Karpas-422 (cell line): ENCODE measurements at regions not wholly inside any gene's neighbourhood (a gene's known extent, or its start where the extent isn't known, plus 50 kb on each side); places are given as distances from the start of the nearest gene placed in this dataset.

Experiments
- DNase-seq: peaks from one replicate; pipeline ENCODE4 v3.0.0-alpha.2; 2015
- H2AFZ ChIP-seq: fragments of 200-600 bp; sonication (generic); 2 replicates; pipeline ENCODE4 v1.6.1; 2014; ENCODE audit warnings: antibody characterized with exemption, low read length, mixed read lengths
- H3K27ac ChIP-seq: fragments of 200-600 bp; sonication (generic); 2 replicates; pipeline ENCODE4 v1.5.1; 2014; ENCODE audit warnings: mild to moderate bottlenecking, low read length, moderate library complexity
- H3K27me3 ChIP-seq: fragments of 200-600 bp; sonication (generic); 2 replicates; pipeline ENCODE4 v1.6.1; 2014; ENCODE audit warnings: low read length, mixed read lengths
- H3K36me3 ChIP-seq: fragments of 200-600 bp; sonication (generic); 2 replicates; pipeline ENCODE4 v1.6.1; 2014; ENCODE audit warnings: low read length, mixed read lengths; ENCODE audit not compliant: insufficient read depth
- H3K4me1 ChIP-seq: fragments of 200-600 bp; sonication (generic); 2 replicates; pipeline ENCODE4 v1.6.1; 2014; ENCODE audit warnings: mild to moderate bottlenecking, low read length, mixed read lengths
- H3K4me2 ChIP-seq: fragments of 200-600 bp; sonication (generic); 2 replicates; pipeline ENCODE4 v1.6.1; 2014; ENCODE audit warnings: low read length, low read depth, mild to moderate bottlenecking; ENCODE audit not compliant: poor library complexity, severe bottlenecking
- H3K4me3 ChIP-seq: fragments of 200-600 bp; sonication (generic); 2 replicates; pipeline ENCODE4 v1.5.1; 2014; ENCODE audit warnings: mild to moderate bottlenecking, antibody characterized with exemption, low read length, mixed read lengths
- H3K79me2 ChIP-seq: fragments of 200-600 bp; sonication (generic); 2 replicates; pipeline ENCODE4 v1.6.1; 2014; ENCODE audit warnings: mild to moderate bottlenecking, low read length, mixed read lengths
- H3K9ac ChIP-seq: fragments of 200-600 bp; sonication (generic); 2 replicates; pipeline ENCODE4 v1.6.0; 2014; ENCODE audit warnings: low read length
- H3K9me2 ChIP-seq: fragments of 200-600 bp; sonication (generic), shearing (Covaris generic); replicated peaks from 2 replicates; pipeline ENCODE4 v1.6.0; 2014; ENCODE audit warnings: mild to moderate bottlenecking, low read length, moderate library complexity; ENCODE audit not compliant: insufficient read depth
- H3K9me3 ChIP-seq: fragments of 300-700, 200-600 bp; sonication (generic); 2 replicates; pipeline ENCODE4 v1.6.1; 2014; ENCODE audit warnings: low read length, mixed read lengths
- H4K20me1 ChIP-seq: fragments of 200-600 bp; sonication (generic); 2 replicates; pipeline ENCODE4 v1.6.1; 2014; ENCODE audit warnings: mild to moderate bottlenecking, antibody characterized with exemption, low read length, low read depth; ENCODE audit not compliant: insufficient read depth

DNA sequence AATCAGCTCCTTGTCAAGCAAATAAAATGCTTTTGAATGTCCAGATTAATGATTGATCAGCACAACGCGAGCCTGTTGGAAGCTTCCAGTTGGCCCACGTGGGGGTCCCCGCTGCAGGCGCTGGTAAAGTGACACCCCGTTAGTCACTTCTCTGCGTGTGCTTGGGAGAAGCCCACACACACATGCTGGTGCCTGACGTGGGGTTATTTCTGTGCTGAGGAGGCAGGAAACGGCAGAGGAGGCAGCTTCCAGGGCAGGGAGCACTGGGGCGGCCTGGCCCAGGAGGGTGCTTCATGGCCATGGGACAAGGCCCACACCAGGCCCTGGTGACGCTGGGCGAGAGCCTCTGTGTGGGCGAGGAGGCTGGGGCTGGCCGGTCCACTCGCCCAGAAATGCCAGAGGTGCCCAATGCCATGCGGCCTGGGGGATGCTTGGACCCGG is 101.5 kb downstream of the KIF26A start:
- Histone ChIP-seq H4K20me1 (no peaks in the 10 kb centered on the region), H3K9me2 (no peaks in the 10 kb centered on the region), H3K4me2 (no peak overlapping the region), H3K36me3 (no peaks in the 10 kb centered on the region), H3K9me3 (no peaks in the 10 kb centered on the region; the same call in 1 of the 2 replicates), H3K4me3 (no peak overlapping the region), H3K27ac (no peak overlapping the region), H2AFZ (no peak overlapping the region), H3K4me1 (peaks cover 11% of the 10 kb centered on the region), H3K9ac (no peak overlapping the region), H3K27me3 (no peaks in the 10 kb centered on the region), H3K79me2 (no peaks in the 10 kb centered on the region)
- DNase-seq = no peak

DNA sequence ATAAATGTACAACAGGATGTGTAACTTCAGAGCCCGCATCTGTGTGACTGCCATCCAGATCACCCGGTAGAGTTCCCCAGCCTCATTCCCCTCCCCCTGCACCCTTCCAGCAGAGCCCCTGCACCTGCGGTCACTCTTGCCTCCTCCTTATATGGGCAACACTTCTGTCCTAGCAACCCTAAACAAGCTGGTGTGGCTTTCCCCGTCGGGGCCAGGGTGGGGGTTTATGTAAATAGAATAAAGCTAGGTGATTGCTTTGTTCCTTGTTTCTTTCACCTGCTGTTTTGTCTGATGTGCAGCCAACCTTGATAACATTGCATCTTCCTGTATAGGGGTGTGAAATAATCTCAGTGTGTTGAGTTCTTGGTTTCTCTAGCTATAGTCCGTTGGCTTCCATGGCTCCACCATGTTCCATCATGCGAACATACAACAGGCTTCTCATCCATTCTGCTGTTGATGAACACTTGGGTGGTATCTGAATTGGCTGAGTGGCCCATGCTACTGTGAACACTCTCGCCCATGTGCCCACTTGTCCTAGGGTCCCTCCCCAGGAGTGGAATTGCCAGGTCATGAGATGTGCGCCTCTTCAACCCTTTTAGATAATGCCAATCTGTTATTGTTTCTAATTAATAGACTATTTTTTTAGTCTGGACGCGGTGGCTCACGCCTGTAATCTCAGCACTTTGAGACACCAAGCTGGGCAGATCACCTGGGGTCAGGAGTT is 102.2 kb downstream of the KIF26A start:
- Histone ChIP-seq H3K79me2 (no peaks in the 10 kb centered on the region), H3K4me2 (no peak overlapping the region), H2AFZ (no peak overlapping the region), H3K4me1 (peaks cover 11% of the 10 kb centered on the region), H3K36me3 (no peaks in the 10 kb centered on the region), H4K20me1 (no peaks in the 10 kb centered on the region), H3K27ac (no peak overlapping the region), H3K9me2 (no peaks in the 10 kb centered on the region), H3K9ac (no peak overlapping the region), H3K27me3 (no peaks in the 10 kb centered on the region; the same call in 1 of the 2 replicates), H3K4me3 (no peak overlapping the region), H3K9me3 (peaks cover 3% of the 10 kb centered on the region; the same call in 1 of the 2 replicates)
- no peak for DNase-seq

GRCh38 chr14:104243200-104243599 is 104.8 kb downstream of the KIF26A start:
- no peak for DNase-seq

GRCh38 chr14:104244221-104245011 is 106.0 kb downstream of the KIF26A start:
- Histone ChIP-seq H3K27me3 (peaks cover 2% of the 10 kb centered on the region; the same call in 1 of the 2 replicates), H3K79me2 (no peaks in the 10 kb centered on the region), H2AFZ (no peak overlapping the region), H3K4me1 (peaks cover 11% of the 10 kb centered on the region), H3K9me3 (peaks cover 6% of the 10 kb centered on the region; the same call in 1 of the 2 replicates), H3K27ac (no peak overlapping the region), H3K9ac (no peak overlapping the region), H3K4me3 (no peak overlapping the region), H3K9me2 (no peaks in the 10 kb centered on the region), H3K4me2 (no peak overlapping the region), H4K20me1 (no peaks in the 10 kb centered on the region), H3K36me3 (no peaks in the 10 kb centered on the region)
- no peak for DNase-seq

More at GRCh38 chr14:104243200-104243599, 104.8 kb downstream of the KIF26A start:
- Histone ChIP-seq H3K9me3 (peaks cover 6% of the 10 kb centered on the region; the same call in 1 of the 2 replicates), H3K4me1 (peaks cover 11% of the 10 kb centered on the region), H3K4me3 (no peak overlapping the region), H2AFZ (no peak overlapping the region), H3K79me2 (no peaks in the 10 kb centered on the region), H3K36me3 (no peaks in the 10 kb centered on the region), H3K9me2 (no peaks in the 10 kb centered on the region), H3K27me3 (peaks cover 2% of the 10 kb centered on the region; the same call in 1 of the 2 replicates), H4K20me1 (no peaks in the 10 kb centered on the region), H3K9ac (no peak overlapping the region), H3K27ac (no peak overlapping the region), H3K4me2 (no peak overlapping the region)

DNA sequence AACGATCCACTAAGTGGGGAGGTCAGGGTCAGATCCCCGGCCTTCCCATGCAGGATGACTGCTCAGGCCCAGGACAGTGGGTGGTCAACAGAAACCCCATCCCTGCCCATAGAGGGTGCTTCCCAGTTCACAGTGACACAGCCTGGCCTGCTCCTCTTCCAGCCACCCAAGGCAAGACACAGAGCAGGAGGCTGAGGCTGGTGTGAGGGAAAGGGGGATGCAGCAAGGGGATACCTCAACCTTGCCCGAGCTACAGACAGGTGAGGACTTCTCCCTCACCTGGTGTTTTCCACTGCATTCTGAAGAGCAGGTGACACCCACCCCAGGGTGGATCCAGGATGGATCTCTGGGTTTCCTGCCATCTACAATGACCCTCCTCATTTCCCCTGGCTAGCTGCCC is 106.7 kb downstream of the KIF26A start:
- Histone ChIP-seq H3K36me3 (no peaks in the 10 kb centered on the region), H3K9me2 (no peaks in the 10 kb centered on the region), H3K4me1 (peaks cover 8% of the 10 kb centered on the region), H3K27me3 (peaks cover 2% of the 10 kb centered on the region; the same call in 1 of the 2 replicates), H4K20me1 (no peaks in the 10 kb centered on the region), H3K9me3 (peaks cover 6% of the 10 kb centered on the region; the same call in 1 of the 2 replicates), H3K4me2 (no peak overlapping the region), H2AFZ (no peak overlapping the region), H3K79me2 (no peaks in the 10 kb centered on the region), H3K9ac (no peak overlapping the region), H3K4me3 (no peak overlapping the region), H3K27ac (no peak overlapping the region)
- no peak for DNase-seq

GRCh38 chr14:104245723-104246122 is 107.3 kb downstream of the KIF26A start:
- no peak overlapping the region for H3K9ac ChIP-seq
- H3K9me2 ChIP-seq = no peaks in the 10 kb centered on the region
- DNase-seq = no peak
- H4K20me1 ChIP-seq = no peaks in the 10 kb centered on the region
- H3K4me3 ChIP-seq = no peak overlapping the region
- H2AFZ ChIP-seq = no peak overlapping the region
- no peak overlapping the region for H3K27ac ChIP-seq
- H3K36me3 ChIP-seq = no peaks in the 10 kb centered on the region
- peaks cover 6% of the 10 kb centered on the region; the same call in 1 of the 2 replicates for H3K9me3 ChIP-seq
- H3K27me3 ChIP-seq = peaks cover 2% of the 10 kb centered on the region; the same call in 1 of the 2 replicates
- no peak overlapping the region for H3K4me2 ChIP-seq
- H3K4me1 ChIP-seq = peaks cover 1% of the 10 kb centered on the region; the same call in 1 of the 2 replicates
- H3K79me2 ChIP-seq = no peaks in the 10 kb centered on the region

DNA sequence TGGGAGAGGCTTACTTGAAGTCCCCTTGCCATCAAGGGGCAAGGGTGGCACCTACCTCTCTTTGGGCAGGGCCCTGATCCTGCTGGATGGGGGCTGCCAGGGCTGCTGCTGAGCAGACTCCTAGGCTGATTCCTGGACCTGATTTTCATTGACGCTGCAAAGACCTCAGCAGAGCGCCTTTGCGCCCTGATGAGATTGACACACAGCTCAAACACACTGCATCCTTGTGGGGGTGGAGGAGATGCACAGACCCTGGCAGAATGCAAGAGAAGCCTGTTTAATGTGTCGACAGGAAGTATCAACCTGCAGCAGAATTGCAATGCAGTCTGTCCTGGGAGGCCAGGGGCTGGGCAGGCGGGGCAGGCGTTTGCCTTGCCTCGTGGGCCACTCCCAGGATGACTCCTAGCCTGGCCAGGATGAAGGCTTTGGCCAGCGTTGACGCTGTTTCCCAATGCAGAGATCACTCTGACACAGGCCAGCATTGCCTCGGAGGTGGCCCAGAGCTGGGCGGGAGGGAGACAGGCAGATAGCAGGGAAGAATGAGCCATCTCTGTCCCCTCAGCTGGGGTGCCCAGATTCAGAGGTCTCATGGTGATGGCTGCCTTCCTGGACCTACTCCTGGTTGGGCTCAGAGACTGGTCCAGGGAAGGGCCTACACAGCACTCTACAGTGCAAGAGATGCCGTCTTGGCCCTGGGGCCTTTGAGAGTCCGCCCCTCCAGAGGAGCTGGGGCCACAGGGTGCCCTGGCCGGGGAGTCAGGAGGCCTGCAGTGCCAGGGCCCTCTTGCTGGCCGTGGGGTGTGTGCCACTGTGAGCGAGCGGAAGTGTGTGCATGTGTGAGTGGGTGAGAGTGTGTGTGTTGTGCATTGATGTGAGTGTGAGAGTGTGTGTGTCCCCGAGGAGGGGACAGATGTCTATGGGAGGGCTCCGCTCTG is 108.3 kb downstream of the KIF26A start:
- no peak overlapping the region for H3K4me2 ChIP-seq
- H3K27ac ChIP-seq = no peak overlapping the region
- H2AFZ ChIP-seq = no peak overlapping the region
- H3K79me2 ChIP-seq = no peaks in the 10 kb centered on the region
- H4K20me1 ChIP-seq = no peaks in the 10 kb centered on the region
- peaks cover 2% of the 10 kb centered on the region; the same call in 1 of the 2 replicates for H3K27me3 ChIP-seq
- no peak overlapping the region for H3K9ac ChIP-seq
- no peaks in the 10 kb centered on the region for H3K36me3 ChIP-seq
- no peaks in the 10 kb centered on the region for H3K4me1 ChIP-seq
- no peaks in the 10 kb centered on the region for H3K9me2 ChIP-seq
- H3K4me3 ChIP-seq = no peak overlapping the region
- H3K9me3 ChIP-seq = peaks cover 6% of the 10 kb centered on the region; the same call in 1 of the 2 replicates
- DNase-seq = no peak
